ENCODE measurements at regions not wholly inside any gene's neighbourhood (a gene's known extent, or its start where the extent isn't known, plus 50 kb on each side); places are given as distances from the start of the nearest gene placed in this dataset.

GRCh38 chr3:117407317-117407716 lies 697.7 kb downstream of the TUSC7 start:
- Histone ChIP-seq H3K4me3 (no peak overlapping the region), H3K4me1 (no peaks in the 10 kb centered on the region), H3K27me3 (no peaks in the 10 kb centered on the region), H3K36me3 (no peaks in the 10 kb centered on the region), H3K9me3 (no peaks in the 10 kb centered on the region), H3K27ac (no peak overlapping the region)
- TF ChIP-seq EP300 (IDR thresholded peaks at IDR 0.05), result no peak
- no peak for TF ChIP-seq CTCF (IDR thresholded peaks at IDR 0.05)
- TF ChIP-seq POLR2A (IDR thresholded peaks at IDR 0.05), result no peak
- TF ChIP-seq POLR2AphosphoS5 (IDR thresholded peaks at IDR 0.05), result no peak
- ATAC-seq, result no peak

- H3K4me1 ChIP-seq, result no peaks in the 10 kb centered on the region
- H3K9me3 ChIP-seq, result no peaks in the 10 kb centered on the region
- no peak overlapping the region for H3K4me3 ChIP-seq
- TF ChIP-seq CTCF (IDR thresholded peaks at IDR 0.05), result no peak
- no peak for TF ChIP-seq POLR2AphosphoS5 (IDR thresholded peaks at IDR 0.05)
- TF ChIP-seq EP300 (IDR thresholded peaks at IDR 0.05), result no peak
- no peak for TF ChIP-seq POLR2A (IDR thresholded peaks at IDR 0.05)
- no peak overlapping the region for H3K27ac ChIP-seq
- no peak for ATAC-seq
- H3K27me3 ChIP-seq, result no peaks in the 10 kb centered on the region
- H3K36me3 ChIP-seq, result no peaks in the 10 kb centered on the region
These were observed 699.2 kb downstream of the TUSC7 start for GRCh38 chr3:117408811-117409210.

- no peak overlapping the region for H3K27ac ChIP-seq
- ATAC-seq, result no peak
- no peaks in the 10 kb centered on the region for H3K4me1 ChIP-seq
- no peaks in the 10 kb centered on the region for H3K36me3 ChIP-seq
- TF ChIP-seq EP300 (IDR thresholded peaks at IDR 0.05), result no peak
- no peaks in the 10 kb centered on the region for H3K9me3 ChIP-seq
- no peak overlapping the region for H3K4me3 ChIP-seq
- H3K27me3 ChIP-seq, result no peaks in the 10 kb centered on the region
- 80 to 83% methylated on average over 1 of the region's 1 CpG for WGBS, 2 donors (ENCODE audit: low coverage in 1 of 2)
These were observed 699.7 kb downstream of the TUSC7 start for GRCh38 chr3:117409256-117409655.

GRCh38 chr3:117409701-117410459 lies 700.3 kb downstream of the TUSC7 start:
- no peaks in the 10 kb centered on the region for H3K9me3 ChIP-seq
- ATAC-seq, result no peak
- no peak for TF ChIP-seq CTCF (IDR thresholded peaks at IDR 0.05)
- TF ChIP-seq EP300 (IDR thresholded peaks at IDR 0.05), result no peak
- no peak for TF ChIP-seq POLR2A (IDR thresholded peaks at IDR 0.05)
- no peak for TF ChIP-seq POLR2AphosphoS5 (IDR thresholded peaks at IDR 0.05)
- H3K36me3 ChIP-seq, result no peaks in the 10 kb centered on the region
- 86 to 90% methylated on average over 2 to 3 of the region's 3 CpGs for WGBS, 2 donors (ENCODE audit: low coverage in 1 of 2)
- H3K4me3 ChIP-seq, result no peak overlapping the region
- no peak overlapping the region for H3K27ac ChIP-seq
- no peaks in the 10 kb centered on the region for H3K4me1 ChIP-seq
- H3K27me3 ChIP-seq, result no peaks in the 10 kb centered on the region

GRCh38 chr3:117411971-117412370 lies 702.4 kb downstream of the TUSC7 start:
- Histone ChIP-seq H3K27me3 (no peaks in the 10 kb centered on the region), H3K4me3 (no peak overlapping the region), H3K4me1 (no peaks in the 10 kb centered on the region), H3K9me3 (no peaks in the 10 kb centered on the region), H3K27ac (no peak overlapping the region), H3K36me3 (no peaks in the 10 kb centered on the region)
- WGBS, 2 donors (ENCODE audit: low coverage in 1 of 2), result 60% methylated on average over 4 of the region's 4 CpGs; no CpG with 5 or more reads in 1 of the 2 donors
- no peak for TF ChIP-seq POLR2A (IDR thresholded peaks at IDR 0.05)
- no peak for TF ChIP-seq CTCF (IDR thresholded peaks at IDR 0.05)
- no peak for TF ChIP-seq EP300 (IDR thresholded peaks at IDR 0.05)
- no peak for TF ChIP-seq POLR2AphosphoS5 (IDR thresholded peaks at IDR 0.05)
- ATAC-seq, result no peak
